DMS153 treated with DMSO at 0.1 percent for 48 hours (cell line): ENCODE measurements at regions not wholly inside any gene's neighbourhood (a gene's known extent, or its start where the extent isn't known, plus 50 kb on each side); places are given as distances from the start of the nearest gene placed in this dataset.

ENCODE experiments used
- DNase-seq: peaks from one replicate; lab custom pipeline; 2025; ENCODE audit not compliant: unreplicated experiment; lab: John Stamatoyannopoulos, UW

GRCh38 chr2:217076657-217077232 is 216.9 kb upstream of the TNP1 start:
- DNase-seq = no peak

DNA sequence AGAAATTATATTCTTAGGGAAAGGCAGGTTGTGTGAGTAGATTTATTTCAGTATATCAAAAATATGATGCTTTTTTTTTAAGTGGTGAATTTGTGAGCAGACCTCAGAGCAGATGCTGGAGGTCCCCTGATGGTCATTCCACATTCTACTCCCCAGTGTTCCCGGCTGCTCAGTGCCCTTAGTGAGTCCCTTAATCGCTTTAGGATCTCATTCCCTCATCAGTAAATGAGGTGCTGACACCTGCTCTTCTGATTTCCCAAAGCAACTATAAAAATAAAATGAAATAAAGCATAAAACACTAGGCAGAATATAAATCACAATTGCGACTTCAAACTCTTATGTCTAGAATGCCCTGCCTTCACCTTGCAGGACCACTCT is 216.2 kb upstream of the TNP1 start:
- no peak for DNase-seq

DNA sequence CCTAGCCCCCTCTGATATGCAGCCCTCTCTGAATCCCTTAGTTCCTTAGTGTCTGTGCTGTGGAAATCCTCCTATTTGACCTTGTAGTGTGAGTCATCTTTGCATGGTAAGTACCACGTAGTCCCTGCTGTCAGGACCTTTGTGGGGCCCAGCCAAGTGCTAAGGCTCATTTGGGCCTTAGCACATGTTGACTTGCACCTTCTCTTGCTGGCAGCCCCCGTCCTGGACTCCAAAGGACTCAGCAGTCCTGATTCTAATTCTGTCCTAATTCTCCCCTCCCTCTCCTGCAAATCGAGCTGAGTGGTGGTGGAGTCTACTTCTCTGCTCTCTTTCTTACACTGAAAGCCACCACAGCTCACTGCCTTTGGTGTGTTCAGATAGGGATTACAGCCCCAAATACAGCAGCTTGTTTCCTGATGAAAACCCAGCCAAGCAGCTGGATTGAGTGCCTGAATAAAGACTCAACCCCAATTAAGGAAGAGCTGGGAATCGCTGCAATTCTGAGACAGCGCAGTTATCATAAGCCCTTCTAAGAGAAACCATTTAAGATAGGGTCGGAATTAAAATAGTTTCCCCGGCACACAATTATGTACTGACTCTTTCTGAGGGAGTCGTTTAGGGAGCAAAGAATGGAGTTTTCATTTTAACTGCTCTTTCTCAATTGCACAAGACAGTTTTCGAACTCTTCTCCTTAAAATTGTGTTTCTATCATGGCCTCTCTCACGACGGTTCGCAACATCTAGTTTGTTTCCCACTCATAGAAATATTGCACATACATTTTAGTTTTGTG is 215.6 kb upstream of the TNP1 start:
- no peak for DNase-seq

DNA sequence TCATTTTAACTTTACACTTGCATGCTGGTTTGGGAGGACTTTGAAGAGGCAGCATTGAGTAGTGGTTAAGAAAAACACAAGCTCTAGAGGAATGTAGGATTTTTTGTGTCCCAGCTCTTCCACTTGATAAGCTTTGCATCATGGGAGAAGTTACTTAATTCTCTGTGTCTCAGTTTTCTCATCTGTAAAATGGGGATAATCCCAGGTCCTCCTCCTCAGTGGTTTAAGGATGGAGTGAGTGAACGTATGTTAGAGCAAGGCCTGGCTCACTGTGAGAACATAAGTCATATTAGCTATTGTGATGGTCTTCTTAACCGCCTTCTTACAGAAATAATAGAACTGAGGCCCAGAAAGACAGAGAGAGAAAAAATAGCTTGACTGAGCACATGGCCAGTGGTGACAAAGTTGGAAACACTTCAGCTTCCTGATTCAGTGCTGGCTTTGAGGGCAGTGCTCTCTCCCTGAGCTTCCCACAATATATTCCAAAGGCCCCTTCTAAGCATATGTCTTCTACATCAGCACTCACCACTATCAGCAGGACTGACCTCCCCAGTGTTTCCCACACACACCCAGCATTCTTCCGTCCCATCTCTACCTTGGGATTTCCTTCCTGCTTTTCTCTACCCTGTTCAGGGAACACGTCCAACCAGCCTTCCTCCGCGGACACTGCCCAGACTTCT is 214.9 kb upstream of the TNP1 start:
- no peak for DNase-seq

DNA sequence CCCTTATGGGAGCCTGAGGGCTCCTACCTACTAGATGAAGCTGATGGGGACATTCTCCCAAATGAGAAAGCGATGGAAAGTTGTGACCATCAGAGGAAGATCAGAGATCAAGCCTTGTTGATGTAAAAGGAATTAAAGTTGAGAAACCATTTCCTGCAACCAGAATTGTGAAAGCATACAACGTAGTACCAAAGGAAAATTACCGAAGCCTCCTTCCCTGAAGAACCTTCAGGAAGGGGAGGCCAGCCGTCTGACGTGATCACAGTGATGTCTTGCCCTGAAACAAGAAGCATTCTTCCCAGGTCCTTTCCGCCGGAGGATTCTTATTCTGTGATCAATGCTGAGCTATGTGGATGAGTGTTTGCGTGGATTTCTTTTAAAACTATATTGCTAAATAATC is 211.6 kb upstream of the TNP1 start:
- no peak for DNase-seq

DNA sequence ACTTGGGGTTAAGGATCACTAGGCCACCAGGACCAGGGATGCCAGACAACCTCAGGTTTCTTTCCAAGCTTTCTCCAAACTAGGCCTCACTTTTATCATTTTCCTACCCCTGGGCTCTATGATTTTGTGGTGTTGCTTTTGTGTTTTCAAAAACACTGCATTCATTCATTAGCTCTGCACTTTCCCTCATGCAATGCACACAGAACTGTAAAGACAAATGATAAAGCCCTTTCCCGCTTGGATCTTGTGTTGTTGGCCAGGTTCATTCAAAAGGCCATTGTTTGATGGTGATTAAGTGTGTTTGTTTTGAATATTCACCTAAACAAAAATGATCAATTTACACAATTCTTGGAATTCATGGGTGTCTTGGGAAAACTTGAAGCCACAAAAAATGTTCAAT is 210.7 kb upstream of the TNP1 start:
- DNase-seq = no peak

DNA sequence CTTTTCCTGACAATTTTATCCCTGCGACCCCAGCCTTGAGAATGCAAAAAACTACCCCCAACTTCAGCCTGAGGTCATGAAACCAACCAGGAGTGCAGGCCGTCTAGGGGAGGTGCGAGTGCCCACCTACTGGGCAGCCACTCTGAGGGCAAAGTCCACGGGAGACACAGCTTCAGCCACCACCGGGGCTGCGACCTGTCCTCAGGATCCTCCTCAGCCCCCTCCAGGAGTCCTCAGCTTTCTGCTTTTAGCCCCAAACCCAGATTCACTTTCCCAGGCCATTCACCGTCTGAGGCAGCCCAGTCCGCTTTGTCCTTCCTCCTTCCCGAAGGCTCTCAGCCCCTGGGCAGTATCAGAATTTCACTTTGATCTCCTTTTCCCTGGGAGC is 210.2 kb upstream of the TNP1 start:
- DNase-seq = no peak

GRCh38 chr2:217069263-217070042 is 209.6 kb upstream of the TNP1 start:
- DNase-seq = no peak

DNA sequence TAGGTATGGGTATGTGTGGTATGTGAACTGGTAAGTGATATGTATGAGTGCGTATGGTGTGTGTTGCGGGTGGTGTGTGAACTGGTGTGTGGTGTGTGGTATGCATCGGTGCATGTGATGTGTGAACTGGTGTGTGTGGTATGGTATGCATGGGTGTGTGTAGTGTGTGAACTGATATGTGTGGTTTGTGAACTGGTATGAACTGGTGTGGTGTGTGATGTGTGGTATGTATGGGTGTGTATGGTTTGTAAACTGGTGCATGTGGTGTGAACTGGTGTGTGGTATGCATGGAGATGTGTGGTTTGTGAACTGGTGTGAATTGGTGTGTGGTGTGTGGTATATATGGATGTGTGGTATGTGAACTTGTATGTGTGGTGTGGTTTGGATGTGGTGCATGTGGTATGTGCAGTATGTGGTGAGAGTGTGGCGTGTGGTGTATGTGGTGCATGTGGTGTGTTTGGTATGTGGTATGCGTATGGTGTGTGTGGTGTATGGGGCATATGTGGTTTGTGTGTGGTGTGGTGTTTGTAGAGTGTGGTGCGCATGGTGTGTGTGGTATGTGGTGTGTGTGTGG is 208.9 kb upstream of the TNP1 start:
- DNase-seq = no peak

- no peak for DNase-seq
Measured at GRCh38 chr2:217067787-217068186, 207.9 kb upstream of the TNP1 start.

GRCh38 chr2:217066510-217067270 is 206.8 kb upstream of the TNP1 start:
- no peak for DNase-seq

DNA sequence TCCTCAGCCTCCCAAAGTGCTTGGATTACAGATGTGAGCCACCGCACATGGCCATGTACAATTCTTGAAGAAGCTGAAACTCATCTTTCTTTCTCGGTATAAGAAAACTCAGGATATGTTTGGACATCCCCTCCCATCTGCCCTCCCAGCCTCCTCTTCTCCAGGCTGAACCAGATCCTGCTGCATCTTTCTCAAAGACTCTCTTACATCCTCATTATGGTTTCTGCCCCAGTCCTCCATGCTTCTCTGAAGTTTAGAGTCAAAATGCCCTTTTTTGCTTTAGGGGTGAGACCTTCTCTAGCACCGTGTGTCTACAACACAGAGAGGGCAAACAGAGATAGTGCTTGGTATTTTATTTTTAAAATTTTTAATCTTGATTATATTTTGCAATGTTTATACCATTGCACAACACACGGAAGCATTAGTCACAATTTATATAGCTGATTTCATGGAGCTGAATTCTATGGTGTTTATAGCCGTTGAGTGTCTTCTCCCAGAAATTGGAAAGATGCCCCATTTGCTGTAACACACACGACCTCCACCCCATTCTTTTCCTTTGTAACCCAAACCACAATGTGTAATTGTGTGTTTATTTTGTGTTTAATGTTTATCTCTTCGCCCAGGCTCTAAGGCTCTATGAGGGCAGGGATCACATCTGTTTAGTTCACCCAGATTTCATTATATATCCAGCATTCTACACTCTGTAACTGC is 206.0 kb upstream of the TNP1 start:
- no peak for DNase-seq

GRCh38 chr2:217065012-217065290 is 205.1 kb upstream of the TNP1 start:
- DNase-seq = no peak

DNA sequence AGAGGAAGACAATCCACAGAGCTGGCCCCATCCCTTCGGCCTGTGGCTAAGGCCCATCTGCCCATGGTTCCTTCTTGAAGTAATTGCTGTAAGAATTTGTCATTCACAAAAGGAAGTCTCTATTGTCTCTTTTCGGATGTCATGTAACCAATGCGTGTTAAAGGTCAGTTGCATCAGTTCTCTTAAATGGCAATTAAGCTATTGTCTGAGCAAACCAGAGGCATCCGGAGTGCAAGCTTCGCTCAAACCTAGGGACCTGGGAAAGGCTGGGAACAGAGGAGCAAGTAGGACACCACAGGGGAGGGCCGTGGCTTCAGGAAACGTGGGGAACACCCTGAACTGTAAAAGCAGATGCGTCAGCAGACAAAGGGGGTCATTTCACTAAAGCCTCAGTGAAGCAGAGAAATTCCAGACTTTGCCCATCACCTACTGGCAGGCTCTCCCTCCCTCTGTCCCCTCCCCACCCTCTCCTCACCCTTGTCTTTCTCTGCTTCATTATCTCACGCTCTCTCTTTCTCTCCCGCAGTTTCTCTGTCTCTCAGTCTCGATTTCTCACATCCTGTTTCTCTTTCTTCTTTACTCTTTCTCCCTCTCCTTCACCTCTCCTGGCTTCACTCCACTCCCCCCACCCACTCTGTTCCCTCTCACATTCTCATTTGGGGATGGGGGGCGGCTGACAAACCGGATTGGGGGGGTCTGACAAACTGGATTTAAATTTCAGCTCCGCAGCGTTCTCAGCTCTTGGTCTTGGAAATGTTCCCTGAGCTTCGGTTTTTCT is 204.6 kb upstream of the TNP1 start:
- DNase-seq = no peak

GRCh38 chr2:217063238-217063755 is 203.4 kb upstream of the TNP1 start:
- no peak for DNase-seq

DNA sequence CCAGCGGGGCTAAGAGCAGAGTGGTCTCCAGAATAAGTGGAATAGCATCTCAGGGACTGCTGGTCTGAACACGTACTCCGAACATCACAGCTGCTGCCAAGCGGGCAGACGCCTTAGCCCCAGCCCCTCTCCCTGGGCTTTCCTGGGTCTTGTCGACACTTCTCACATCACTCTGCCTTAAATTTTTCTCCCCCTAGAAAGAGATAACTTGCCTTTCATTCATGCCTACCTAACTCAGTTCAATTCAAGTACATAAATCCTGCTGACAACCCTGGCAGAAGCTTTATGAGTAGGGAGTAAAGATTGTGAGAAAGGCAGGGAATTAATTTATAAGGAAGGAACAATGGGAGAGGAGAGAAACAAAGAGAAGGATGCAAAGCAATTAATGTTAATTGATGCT is 202.9 kb upstream of the TNP1 start:
- DNase-seq = no peak

GRCh38 chr2:217061916-217062505 is 202.1 kb upstream of the TNP1 start:
- no peak for DNase-seq

- DNase-seq = no peak
Measured at GRCh38 chr2:217060951-217061547, 201.2 kb upstream of the TNP1 start.
